NB4 (cell line): ENCODE measurements at regions not wholly inside any gene's neighbourhood (a gene's known extent, or its start where the extent isn't known, plus 50 kb on each side); places are given as distances from the start of the nearest gene placed in this dataset.

ENCODE experiments used
- DNase-seq: peaks from one replicate; pipeline ENCODE4 v3.0.0; 2010; ENCODE audit warnings: low read depth
- H3K4me3 ChIP-seq: one replicate; pipeline ENCODE4 v1.5.1; 2011; ENCODE audit warnings: mild to moderate bottlenecking, low read depth, low read length, moderate library complexity
- MYC ChIP-seq: IDR thresholded peaks from 2 replicates; pipeline ENCODE4 v1.6.1; 2011; ENCODE audit warnings: low read depth, low read length
- POLR2A ChIP-seq: IDR thresholded peaks from 2 replicates; pipeline ENCODE4 v1.6.1; 2011; ENCODE audit warnings: mild to moderate bottlenecking; ENCODE audit not compliant: insufficient read length; ENCODE audit errors: extremely low read depth
- TF ChIP-seq, protein P1 (sequence below): IDR thresholded peaks from one replicate; pipeline ENCODE4 v1.5.1; 2012; ENCODE audit warnings: low read depth, low read length
- TF ChIP-seq, protein P2 (sequence below): IDR thresholded peaks from 2 replicates; pipeline ENCODE4 v1.6.1; 2011; ENCODE audit warnings: low read depth, low read length

DNA sequence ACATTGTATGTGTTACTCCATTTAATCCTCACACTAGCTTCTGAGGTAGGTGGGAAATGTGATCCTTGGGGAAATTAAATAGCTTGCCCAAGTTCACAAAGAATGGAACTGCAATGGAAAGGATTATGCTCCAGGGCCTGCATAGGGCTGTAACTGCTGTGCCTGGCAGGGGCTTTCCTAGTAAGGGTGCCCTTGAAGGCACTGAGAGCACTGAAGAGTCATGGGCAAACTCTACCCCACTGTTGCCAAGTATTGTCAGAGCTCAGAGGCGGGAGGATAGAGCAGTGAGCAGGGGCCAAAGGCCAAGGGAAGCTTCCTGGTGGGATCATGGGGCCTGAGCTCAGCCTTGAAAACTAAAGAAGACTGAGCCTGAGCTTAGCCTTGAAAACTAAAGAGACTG is 133.0 kb upstream of the NALF2 start:
- TF ChIP-seq, protein P1, sequence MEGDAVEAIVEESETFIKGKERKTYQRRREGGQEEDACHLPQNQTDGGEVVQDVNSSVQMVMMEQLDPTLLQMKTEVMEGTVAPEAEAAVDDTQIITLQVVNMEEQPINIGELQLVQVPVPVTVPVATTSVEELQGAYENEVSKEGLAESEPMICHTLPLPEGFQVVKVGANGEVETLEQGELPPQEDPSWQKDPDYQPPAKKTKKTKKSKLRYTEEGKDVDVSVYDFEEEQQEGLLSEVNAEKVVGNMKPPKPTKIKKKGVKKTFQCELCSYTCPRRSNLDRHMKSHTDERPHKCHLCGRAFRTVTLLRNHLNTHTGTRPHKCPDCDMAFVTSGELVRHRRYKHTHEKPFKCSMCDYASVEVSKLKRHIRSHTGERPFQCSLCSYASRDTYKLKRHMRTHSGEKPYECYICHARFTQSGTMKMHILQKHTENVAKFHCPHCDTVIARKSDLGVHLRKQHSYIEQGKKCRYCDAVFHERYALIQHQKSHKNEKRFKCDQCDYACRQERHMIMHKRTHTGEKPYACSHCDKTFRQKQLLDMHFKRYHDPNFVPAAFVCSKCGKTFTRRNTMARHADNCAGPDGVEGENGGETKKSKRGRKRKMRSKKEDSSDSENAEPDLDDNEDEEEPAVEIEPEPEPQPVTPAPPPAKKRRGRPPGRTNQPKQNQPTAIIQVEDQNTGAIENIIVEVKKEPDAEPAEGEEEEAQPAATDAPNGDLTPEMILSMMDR, result no peak
- TF ChIP-seq POLR2A (no peak), MYC (no peak)
- TF ChIP-seq, protein P2, sequence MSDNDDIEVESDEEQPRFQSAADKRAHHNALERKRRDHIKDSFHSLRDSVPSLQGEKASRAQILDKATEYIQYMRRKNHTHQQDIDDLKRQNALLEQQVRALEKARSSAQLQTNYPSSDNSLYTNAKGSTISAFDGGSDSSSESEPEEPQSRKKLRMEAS, result no peak
- no peak for DNase-seq

DNA sequence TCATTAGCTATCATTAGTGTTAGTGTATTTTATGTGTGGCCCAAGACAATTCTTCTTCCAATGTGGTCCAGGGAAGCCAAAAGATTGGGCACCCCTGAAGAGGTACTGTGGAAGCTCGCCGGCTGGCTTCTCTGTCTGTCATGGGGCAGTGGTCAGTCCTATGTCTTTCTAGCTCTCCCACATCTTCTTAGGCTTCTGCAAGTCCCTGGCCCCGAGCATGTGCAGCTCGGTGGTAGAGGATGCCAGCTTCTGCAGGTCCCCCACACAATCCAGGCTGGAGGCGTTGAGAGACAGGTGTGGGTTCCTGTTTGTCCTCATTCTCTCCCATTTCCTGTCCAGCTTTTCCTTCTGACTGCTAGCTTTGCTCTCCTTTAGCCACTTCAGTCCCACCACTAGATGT is 134.1 kb upstream of the NALF2 start:
- no peak for DNase-seq
- TF ChIP-seq, protein P2, result no peak
- TF ChIP-seq, protein P1, result no peak
- TF ChIP-seq POLR2A (no peak), MYC (no peak)
- no peak overlapping the region for H3K4me3 ChIP-seq

More for the DNA sequence above, 133.0 kb upstream of the NALF2 start:
- H3K4me3 ChIP-seq, result no peak overlapping the region

DNA sequence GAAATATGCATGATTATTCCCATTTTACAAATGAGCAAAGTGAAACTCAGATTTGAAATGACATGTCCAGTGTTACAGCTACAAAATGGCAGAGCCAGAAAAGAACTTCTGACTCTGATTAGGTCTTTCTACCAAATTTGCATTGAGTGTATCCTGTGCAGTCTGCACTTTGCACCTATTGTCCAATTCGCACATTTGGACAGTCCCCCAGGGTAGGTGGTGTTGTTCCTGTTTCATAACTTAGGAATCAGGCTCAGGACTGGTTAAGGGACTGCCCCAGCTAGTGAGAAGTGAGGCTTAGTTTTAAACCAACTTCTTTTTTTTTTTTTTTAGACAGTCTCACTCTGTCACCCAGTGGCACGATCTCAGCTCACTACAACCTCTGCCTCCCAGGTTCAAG is 137.9 kb upstream of the NALF2 start:
- H3K4me3 ChIP-seq, result no peak overlapping the region
- TF ChIP-seq MYC, result no peak
- no peak for TF ChIP-seq POLR2A
- TF ChIP-seq, protein P1, result no peak
- TF ChIP-seq, protein P2, result no peak
- no peak for DNase-seq

DNA sequence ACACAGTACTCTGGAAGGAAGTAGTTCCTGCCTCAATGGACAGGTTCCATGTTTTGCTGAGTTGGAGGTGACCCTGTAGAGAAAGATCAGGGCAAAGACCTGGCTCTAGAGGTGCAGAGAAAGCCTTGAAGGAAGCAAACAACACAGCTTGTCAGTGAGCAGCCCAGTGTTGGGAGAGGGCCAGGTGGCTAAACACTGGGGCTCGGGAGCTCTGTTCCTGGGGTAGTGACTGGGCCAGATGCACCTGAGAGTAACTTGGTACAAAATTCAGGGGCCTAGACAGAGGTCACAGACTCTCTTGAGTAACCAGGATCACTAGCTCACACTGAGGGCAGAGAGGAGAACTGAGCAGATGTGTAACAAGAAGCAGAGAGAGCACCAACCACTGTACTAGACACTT is 138.4 kb upstream of the NALF2 start:
- no peak overlapping the region for H3K4me3 ChIP-seq
- TF ChIP-seq, protein P1, result no peak
- no peak for TF ChIP-seq POLR2A
- TF ChIP-seq, protein P2, result no peak
- no peak for TF ChIP-seq MYC
- no peak for DNase-seq

DNA sequence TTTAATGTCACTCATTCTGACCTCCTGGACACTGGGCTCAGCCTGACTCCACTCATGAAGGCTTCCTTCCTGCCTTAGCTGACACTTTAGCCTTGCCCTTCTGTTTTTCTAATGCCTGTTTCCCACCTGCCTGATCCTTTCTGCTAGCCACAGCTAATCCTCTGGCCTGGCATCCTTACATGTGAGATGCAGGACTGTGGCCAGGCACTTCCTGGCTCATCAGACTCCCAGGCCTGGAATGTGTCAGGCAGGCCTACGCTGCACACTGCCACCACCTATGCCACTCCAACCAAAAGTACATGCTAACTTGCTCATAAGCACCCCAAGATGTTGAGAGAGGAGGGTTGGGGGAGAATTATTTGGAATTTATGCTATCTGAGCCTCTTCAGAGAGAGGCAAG is 138.8 kb upstream of the NALF2 start:
- TF ChIP-seq, protein P2, result no peak
- TF ChIP-seq POLR2A (no peak), MYC (no peak)
- TF ChIP-seq, protein P1, result no peak
- no peak for DNase-seq
- H3K4me3 ChIP-seq, result no peak overlapping the region

DNA sequence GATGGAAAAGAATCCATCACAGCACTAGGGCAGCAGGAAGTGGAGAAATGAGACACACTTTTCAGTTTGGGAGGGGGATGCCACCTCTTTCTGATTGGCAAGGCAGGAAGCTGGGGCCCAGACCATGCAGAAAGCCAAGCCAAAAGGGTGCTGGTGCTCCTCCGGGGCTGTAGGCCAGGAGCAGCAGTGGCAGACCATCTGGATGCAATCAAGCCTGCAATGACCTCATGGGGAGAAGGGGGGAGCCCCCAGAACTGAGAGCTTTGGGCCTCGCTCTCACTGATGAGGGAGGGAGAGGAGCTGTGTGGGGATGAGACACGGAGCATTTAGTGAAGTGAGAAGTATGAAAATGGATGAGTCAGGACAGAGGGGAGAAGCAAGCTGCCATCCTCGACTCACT is 141.3 kb upstream of the NALF2 start:
- no peak overlapping the region for H3K4me3 ChIP-seq
- no peak for DNase-seq
- TF ChIP-seq, protein P2, result no peak
- TF ChIP-seq POLR2A (no peak), MYC (no peak)
- TF ChIP-seq, protein P1, result no peak
